DND-41 (cell line): ENCODE measurements at regions not wholly inside any gene's neighbourhood (a gene's known extent, or its start where the extent isn't known, plus 50 kb on each side); places are given as distances from the start of the nearest gene placed in this dataset.

Experiments
- EZH2 ChIP-seq: IDR thresholded peaks from 3 replicates; pipeline ENCODE4 v1.6.1; 2012; ENCODE audit warnings: borderline replicate concordance, low read depth, mild to moderate bottlenecking, moderate library complexity, low read length, inconsistent platforms; ENCODE audit not compliant: severe bottlenecking
- TF ChIP-seq, protein P1 (sequence below): IDR thresholded peaks from 2 replicates; pipeline ENCODE4 v1.5.1; 2012; ENCODE audit warnings: borderline replicate concordance, low read length, moderate library complexity, mild to moderate bottlenecking; ENCODE audit not compliant: poor library complexity, severe bottlenecking; ENCODE audit errors: extremely low read depth

DNA sequence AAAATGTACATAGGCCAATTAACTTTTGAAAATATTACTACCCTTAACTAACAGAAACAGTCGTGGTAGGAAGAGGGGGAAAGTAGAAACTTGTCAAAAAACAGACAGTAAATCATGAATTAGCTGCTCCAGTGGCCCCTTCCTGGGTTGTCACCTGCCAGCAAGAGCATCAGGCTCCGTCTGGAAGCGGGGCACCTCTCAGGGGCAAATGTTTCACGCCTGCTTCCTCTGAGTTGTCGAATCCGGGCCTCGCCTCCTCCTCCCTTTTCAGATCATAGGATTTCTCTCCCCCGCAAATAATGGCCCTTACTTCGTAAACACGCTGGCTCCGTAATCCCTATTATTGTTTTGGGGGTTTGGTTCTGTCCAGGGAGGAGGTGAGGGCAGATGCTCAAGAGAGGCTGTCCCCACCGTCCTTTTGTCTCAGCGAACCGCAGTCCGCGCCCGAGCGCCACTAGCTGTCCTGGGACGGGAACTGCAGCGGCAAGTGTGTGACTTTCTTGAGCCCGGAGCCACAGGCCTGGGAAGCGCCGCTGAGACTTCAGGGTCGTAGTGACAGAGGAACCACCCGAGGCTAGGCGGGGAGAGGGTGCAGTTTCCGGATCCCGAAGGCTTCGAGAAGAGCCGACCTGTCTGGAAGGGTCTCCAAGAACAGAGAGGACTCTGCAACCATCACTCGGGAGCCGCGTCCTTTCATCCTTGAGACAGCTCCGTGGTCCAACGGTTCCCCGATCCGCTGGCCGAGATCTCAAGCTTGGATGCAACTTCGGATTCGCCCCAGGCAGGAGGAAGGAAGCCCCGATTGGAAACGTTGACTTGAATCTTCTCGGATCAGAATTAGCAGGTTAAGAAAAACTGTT lies 214.5 kb upstream of the ZNF184 start:
- TF ChIP-seq, protein P1, sequence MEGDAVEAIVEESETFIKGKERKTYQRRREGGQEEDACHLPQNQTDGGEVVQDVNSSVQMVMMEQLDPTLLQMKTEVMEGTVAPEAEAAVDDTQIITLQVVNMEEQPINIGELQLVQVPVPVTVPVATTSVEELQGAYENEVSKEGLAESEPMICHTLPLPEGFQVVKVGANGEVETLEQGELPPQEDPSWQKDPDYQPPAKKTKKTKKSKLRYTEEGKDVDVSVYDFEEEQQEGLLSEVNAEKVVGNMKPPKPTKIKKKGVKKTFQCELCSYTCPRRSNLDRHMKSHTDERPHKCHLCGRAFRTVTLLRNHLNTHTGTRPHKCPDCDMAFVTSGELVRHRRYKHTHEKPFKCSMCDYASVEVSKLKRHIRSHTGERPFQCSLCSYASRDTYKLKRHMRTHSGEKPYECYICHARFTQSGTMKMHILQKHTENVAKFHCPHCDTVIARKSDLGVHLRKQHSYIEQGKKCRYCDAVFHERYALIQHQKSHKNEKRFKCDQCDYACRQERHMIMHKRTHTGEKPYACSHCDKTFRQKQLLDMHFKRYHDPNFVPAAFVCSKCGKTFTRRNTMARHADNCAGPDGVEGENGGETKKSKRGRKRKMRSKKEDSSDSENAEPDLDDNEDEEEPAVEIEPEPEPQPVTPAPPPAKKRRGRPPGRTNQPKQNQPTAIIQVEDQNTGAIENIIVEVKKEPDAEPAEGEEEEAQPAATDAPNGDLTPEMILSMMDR = peak; percentile 92
- TF ChIP-seq EZH2 = no peak
